ENCODE measurements at regions not wholly inside any gene's neighbourhood (a gene's known extent, or its start where the extent isn't known, plus 50 kb on each side); places are given as distances from the start of the nearest gene placed in this dataset.

DNA sequence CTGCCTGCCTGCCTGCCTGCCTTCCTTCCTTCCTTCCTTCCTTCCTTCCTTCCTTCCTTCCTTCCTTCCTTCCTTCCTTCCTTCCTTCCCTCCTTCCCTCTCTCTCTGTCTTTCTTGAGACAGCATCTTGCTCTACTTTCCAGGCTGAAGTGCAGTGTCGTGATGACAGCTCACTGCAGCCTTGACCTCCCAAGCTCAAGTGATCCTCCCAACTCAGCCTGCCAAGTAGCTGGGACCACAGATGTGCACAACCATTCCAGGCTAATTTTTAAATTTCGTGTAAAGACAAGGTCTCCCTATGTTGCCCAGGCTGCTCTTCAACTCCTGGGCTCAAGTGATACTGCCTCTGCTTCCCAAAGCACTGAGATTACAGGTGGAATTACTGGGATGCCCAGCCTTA lies 328.2 kb upstream of the SORL1-AS1 start:
- no peak overlapping the region for H3K4me3 ChIP-seq (ENCODE audit: control insufficient read depth, low read depth, low read length)
- TF ChIP-seq, protein P1, sequence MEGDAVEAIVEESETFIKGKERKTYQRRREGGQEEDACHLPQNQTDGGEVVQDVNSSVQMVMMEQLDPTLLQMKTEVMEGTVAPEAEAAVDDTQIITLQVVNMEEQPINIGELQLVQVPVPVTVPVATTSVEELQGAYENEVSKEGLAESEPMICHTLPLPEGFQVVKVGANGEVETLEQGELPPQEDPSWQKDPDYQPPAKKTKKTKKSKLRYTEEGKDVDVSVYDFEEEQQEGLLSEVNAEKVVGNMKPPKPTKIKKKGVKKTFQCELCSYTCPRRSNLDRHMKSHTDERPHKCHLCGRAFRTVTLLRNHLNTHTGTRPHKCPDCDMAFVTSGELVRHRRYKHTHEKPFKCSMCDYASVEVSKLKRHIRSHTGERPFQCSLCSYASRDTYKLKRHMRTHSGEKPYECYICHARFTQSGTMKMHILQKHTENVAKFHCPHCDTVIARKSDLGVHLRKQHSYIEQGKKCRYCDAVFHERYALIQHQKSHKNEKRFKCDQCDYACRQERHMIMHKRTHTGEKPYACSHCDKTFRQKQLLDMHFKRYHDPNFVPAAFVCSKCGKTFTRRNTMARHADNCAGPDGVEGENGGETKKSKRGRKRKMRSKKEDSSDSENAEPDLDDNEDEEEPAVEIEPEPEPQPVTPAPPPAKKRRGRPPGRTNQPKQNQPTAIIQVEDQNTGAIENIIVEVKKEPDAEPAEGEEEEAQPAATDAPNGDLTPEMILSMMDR (conservative IDR thresholded peaks at IDR 0.05; ENCODE audit: control insufficient read depth, insufficient read depth, low read depth, low read length), result no peak
- DNase-seq (ENCODE audit: low read depth), result no peak

DNA sequence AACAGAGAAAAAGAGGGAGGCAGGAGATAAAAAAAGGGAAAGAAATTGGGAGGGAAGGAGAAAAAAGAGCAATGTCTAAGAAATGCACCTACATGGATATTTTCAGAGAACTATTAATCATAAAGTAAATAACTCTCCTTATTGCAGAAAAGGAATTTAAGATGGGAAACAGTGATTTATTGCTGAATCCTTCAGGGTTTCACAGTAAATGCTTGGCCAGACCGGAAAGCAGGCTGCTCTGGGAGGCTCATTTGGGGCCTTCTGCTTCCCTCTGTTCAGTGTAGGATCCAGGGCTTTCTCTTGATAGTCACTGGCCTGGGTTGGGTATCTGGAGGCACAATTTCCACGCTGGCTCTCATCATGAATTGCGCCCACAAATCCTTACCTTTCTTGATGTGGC lies 324.3 kb upstream of the SORL1-AS1 start:
- no peak for DNase-seq (ENCODE audit: low read depth)
- TF ChIP-seq, protein P1 (conservative IDR thresholded peaks at IDR 0.05; ENCODE audit: control insufficient read depth, insufficient read depth, low read depth, low read length), result no peak
- no peak overlapping the region for H3K4me3 ChIP-seq (ENCODE audit: control insufficient read depth, low read depth, low read length)

DNA sequence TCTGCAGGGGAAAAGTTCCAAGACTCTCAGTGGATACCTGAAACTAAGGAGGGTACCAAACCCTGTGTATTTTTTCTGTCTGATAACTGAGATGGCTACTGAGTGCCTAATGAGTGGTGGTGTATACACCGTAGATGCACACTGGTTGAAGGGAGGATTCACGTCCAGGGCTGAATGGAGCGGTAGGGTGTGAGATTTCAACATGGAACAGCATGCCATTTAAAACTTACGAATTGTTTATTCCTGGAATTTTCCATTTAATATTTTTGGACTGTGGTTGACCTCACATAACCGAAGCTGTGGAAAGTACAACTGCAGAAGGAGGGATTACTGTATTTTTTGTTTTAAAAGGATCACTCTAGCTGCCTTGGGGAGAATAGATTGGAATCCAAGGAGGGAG lies 322.5 kb upstream of the SORL1-AS1 start:
- TF ChIP-seq, protein P1 (conservative IDR thresholded peaks at IDR 0.05; ENCODE audit: control insufficient read depth, insufficient read depth, low read depth, low read length), result no peak
- H3K4me3 ChIP-seq (ENCODE audit: control insufficient read depth, low read depth, low read length), result no peak overlapping the region
- no peak for DNase-seq (ENCODE audit: low read depth)

DNA sequence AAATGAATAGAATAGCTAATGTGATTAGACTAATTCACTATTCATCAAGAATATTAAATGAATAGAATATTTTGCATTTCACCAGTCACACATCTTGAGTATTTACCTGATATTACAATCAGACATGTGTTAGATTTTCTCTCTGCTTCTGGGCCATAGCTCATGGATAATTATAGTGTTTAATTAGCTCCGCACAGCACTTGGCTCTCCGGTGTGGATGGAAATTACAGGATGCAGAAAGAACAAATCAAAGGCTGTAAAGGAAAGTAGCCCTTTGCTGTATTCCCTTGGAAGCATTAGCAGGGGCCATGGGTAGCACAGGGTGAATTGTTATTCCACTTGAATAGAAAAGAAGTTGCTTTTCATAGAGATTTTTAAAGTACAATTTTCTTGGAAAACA lies 320.3 kb upstream of the SORL1-AS1 start:
- TF ChIP-seq, protein P1 (conservative IDR thresholded peaks at IDR 0.05; ENCODE audit: control insufficient read depth, insufficient read depth, low read depth, low read length), result no peak
- H3K4me3 ChIP-seq (ENCODE audit: control insufficient read depth, low read depth, low read length), result no peak overlapping the region
- no peak for DNase-seq (ENCODE audit: low read depth)

DNA sequence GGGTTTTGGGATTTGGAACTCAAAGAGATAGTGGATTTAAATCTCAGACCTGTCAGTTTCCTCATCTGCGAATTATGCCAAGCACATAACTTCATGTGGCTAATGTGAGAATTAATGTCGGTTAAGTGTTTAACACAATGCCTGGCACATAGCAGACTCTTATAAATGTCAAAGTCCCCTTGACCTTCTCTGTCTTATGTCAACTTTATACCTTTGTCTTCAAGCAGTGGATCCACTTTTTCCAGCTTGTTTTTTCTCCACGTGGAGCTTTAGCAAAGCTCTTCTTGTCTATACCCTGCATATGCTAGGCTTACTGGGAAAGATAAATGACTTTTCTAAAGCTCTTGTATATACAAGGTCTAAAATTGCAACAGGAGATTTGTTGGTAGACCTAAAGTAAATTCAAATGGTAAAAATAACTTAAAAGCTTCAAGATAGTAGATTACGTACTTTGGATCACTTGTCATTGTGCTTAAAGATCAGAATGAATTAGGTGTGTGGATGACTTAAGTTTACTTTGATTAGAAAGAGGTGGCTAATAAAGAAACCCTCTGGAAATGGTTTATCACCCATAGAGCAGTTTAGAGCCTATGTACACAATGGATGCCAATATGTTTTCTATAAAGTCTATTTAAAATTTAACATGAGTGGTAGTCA lies 318.3 kb upstream of the SORL1-AS1 start:
- no peak for DNase-seq (ENCODE audit: low read depth)
- TF ChIP-seq, protein P1 (conservative IDR thresholded peaks at IDR 0.05; ENCODE audit: control insufficient read depth, insufficient read depth, low read depth, low read length), result no peak
- H3K4me3 ChIP-seq (ENCODE audit: control insufficient read depth, low read depth, low read length), result no peak overlapping the region

DNA sequence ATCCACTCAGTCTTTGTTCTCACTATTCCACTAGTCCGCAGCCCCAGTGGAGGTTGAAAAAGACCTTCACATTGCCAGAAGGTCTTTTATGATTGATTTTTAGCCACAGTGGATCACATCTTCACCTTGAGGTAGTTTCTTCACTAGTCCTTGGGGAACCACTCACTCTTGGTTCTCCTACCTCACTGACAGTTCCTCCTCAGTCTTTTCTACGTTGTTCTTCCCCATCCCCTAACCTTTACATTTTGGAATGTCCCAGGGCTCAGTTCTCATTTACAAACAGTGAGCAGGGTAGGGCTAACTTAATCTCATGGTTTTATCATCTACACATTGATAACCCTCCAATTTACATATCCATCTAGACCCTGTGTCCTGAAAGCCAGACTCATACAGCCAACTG lies 316.4 kb upstream of the SORL1-AS1 start:
- H3K4me3 ChIP-seq (ENCODE audit: control insufficient read depth, low read depth, low read length), result no peak overlapping the region
- TF ChIP-seq, protein P1 (conservative IDR thresholded peaks at IDR 0.05; ENCODE audit: control insufficient read depth, insufficient read depth, low read depth, low read length), result no peak
- no peak for DNase-seq (ENCODE audit: low read depth)

DNA sequence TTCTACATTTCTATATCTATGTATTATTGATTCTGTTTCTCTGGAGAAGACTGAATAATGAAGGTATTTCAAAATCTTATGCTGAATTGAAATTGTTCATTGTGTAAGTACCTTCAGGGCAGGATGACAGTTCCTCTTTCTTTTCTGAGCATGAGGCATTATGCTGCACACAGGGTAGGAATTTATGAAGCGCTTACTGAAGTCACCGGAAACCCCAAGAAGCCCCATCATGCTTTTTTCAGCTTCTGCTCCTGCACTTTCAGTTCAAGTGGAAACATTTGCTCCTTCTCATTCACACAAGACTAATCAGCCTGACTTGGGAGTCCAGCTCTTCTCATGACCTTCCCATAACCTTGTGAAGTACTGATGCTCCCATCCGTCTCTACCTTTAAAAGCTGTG lies 314.7 kb upstream of the SORL1-AS1 start:
- no peak for DNase-seq (ENCODE audit: low read depth)
- H3K4me3 ChIP-seq (ENCODE audit: control insufficient read depth, low read depth, low read length), result no peak overlapping the region
- TF ChIP-seq, protein P1 (conservative IDR thresholded peaks at IDR 0.05; ENCODE audit: control insufficient read depth, insufficient read depth, low read depth, low read length), result no peak

Measured in fibroblast of mammary gland (primary cell).